ENCODE measurements at regions not wholly inside any gene's neighbourhood (a gene's known extent, or its start where the extent isn't known, plus 50 kb on each side); places are given as distances from the start of the nearest gene placed in this dataset.
"Not testable (repeated sequence)": the region's sequence is repeated elsewhere in the genome, so short reads cannot be mapped to it uniquely, and the experiment has no call there.

GRCh38 chr2:87352178-87352934 lies 330.7 kb upstream of the PLGLB1 start:
- DNase-seq (ENCODE audit: low read depth): not testable (repeated sequence)

DNA sequence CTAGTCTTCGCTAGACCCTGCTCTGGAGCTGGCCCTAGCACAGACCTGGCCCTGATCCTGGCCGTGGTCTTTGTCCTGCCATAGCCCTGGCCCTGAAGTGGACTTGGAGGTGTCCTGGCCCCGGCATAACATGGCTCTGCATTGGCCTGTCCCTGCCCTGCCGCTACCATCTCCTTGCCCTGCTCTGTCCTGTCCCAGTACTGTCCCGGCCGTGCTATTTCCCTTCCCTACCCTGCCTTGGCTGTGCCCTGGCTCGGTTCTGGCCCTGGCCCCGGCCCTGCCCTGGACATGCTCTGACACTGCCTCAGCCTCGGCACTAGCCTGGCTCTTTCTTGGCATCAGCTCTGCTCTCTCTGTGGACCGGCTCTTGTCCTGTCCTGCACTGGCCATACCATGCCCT lies 331.8 kb upstream of the PLGLB1 start:
- not testable (repeated sequence) for DNase-seq (ENCODE audit: low read depth)

- not testable (repeated sequence) for DNase-seq (ENCODE audit: low read depth)
Measured at GRCh38 chr2:87354102-87354501, 332.5 kb upstream of the PLGLB1 start.

GRCh38 chr2:87360250-87360649 lies 338.6 kb upstream of the PLGLB1 start:
- not testable (repeated sequence) for DNase-seq (ENCODE audit: low read depth)

GRCh38 chr2:87360927-87361326 lies 339.3 kb upstream of the PLGLB1 start:
- not testable (repeated sequence) for DNase-seq (ENCODE audit: low read depth)

GRCh38 chr2:87361805-87362204 lies 340.2 kb upstream of the PLGLB1 start:
- not testable (repeated sequence) for DNase-seq (ENCODE audit: low read depth)

GRCh38 chr2:87364379-87364778 lies 342.7 kb upstream of the PLGLB1 start:
- not testable (repeated sequence) for DNase-seq (ENCODE audit: low read depth)

DNA sequence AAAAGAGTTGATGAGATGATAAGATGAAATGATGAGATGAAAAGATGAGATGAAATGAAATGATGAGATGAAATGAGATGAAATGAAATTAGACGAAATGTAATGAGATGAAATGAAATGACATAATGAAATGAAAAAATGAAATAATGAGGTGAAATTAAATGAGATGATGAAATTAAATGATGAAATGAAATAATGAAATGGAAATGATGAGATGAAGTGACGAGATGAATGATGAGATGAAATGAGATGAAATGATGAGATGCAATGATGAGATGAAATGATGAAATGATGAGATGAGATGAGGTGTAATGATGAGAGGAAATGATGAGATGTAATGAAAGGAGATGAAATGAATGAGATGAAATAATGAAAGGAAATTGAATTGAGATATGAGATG lies 343.4 kb upstream of the PLGLB1 start:
- DNase-seq (ENCODE audit: low read depth): not testable (repeated sequence)

- DNase-seq (ENCODE audit: low read depth): not testable (repeated sequence)
Measured at GRCh38 chr2:87386063-87386560, 361.8 kb upstream of the PLGLB2 start.

GRCh38 chr2:87395784-87396183 lies 352.1 kb upstream of the PLGLB2 start:
- not testable (repeated sequence) for DNase-seq (ENCODE audit: low read depth)

DNA sequence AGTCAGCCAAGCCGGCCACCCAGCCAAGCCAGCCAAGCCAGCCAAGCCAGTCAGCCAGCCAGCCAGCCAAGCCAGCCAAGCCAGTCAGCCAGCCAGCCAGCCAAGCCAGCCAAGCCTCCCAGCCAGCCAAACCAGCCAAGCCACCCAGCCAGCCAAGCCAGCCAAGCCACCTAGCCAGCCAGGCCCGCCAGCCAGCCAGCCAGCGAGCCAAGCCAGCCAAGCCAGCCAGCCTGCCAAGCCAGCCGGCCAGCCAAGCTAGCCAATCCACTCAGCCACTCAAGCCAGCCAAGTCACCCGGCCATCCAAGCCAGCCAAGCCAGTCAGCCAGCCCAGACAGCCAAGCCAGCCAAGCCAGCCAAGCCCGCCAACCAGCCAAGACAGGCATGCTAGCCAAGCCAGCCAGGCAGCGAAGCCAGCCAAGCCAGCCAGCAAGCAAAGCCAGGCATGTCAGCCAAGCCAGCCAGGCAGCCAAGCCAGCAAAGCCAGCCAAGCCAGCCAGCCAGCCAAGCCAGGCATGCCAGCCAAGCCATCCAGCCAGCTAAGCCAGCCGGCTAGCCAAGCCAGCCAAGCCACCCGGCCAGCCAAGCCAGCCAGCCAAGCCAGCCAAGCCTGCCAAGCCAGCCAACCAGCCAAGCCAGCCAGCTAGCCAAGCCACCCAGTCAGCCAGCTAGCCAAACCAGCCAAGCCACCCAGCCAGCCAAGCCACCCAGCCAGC lies 351.2 kb upstream of the PLGLB2 start:
- not testable (repeated sequence) for DNase-seq (ENCODE audit: low read depth)

DNA sequence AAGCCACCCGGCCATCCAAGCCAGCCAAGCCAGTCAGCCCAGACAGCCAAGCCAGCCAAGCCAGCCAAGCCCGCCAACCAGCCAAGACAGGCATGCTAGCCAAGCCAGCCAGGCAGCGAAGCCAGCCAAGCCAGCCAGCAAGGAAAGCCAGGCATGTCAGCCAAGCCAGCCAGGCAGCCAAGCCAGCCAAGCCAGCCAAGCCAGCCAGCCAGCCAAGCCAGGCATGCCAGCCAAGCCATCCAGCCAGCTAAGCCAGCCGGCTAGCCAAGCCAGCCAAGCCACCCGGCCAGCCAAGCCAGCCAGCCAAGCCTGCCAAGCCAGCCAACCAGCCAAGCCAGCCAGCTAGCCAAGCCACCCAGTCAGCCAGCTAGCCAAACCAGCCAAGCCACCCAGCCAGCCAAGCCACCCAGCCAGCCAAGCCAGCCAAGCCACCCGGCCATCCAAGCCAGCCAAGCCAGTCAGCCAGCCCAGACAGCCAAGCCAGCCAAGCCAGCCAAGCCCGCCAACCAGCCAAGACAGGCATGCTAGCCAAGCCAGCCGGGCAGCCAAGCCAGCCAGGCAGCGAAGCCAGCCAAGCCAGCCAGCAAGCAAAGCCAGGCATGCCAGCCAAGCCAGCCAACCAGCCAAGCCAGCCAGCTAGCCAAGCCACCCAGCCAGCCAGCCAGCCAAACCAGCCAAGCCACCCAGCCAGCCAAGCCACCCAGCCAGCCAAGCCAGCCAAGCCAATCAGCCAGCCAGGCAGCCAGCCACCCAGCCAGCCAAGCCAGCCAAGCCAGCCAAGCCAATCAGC lies 350.4 kb upstream of the PLGLB2 start:
- DNase-seq (ENCODE audit: low read depth): not testable (repeated sequence)

- not testable (repeated sequence) for DNase-seq (ENCODE audit: low read depth)
Measured at GRCh38 chr2:87398567-87399305, 349.2 kb upstream of the PLGLB2 start.

DNA sequence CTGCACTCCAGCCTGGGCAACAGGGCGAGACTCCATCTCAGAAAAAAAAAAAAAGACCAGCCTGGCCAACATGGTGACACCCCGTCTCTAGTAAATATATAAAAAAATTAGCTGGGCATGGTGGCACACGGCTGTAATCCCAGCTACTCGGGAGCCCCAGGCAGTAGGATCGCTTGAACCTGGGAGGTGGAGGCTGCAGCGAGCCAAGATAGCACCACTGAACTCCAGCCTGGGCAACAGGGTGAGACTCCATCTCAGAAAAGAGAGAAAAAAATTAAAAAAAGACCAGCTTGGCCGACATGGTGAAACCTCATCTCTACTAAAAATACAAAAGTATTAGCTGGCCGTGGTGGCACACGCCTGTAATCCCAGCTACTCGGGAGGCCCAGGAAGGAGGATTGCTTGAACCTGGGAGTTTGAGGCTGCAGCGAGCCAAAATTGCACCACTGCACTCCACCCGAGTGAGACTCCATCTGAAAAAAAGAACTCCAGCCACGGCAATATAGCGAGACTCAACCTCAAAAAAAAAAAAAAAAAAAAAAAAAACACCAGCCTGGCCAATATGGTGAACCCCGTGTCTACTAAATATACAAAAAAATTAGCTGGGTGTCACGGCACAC lies 346.1 kb upstream of the PLGLB2 start:
- no peak for DNase-seq (ENCODE audit: low read depth)

- DNase-seq (ENCODE audit: low read depth): no peak
Measured at GRCh38 chr2:87403893-87404175, 344.1 kb upstream of the PLGLB2 start.

DNA sequence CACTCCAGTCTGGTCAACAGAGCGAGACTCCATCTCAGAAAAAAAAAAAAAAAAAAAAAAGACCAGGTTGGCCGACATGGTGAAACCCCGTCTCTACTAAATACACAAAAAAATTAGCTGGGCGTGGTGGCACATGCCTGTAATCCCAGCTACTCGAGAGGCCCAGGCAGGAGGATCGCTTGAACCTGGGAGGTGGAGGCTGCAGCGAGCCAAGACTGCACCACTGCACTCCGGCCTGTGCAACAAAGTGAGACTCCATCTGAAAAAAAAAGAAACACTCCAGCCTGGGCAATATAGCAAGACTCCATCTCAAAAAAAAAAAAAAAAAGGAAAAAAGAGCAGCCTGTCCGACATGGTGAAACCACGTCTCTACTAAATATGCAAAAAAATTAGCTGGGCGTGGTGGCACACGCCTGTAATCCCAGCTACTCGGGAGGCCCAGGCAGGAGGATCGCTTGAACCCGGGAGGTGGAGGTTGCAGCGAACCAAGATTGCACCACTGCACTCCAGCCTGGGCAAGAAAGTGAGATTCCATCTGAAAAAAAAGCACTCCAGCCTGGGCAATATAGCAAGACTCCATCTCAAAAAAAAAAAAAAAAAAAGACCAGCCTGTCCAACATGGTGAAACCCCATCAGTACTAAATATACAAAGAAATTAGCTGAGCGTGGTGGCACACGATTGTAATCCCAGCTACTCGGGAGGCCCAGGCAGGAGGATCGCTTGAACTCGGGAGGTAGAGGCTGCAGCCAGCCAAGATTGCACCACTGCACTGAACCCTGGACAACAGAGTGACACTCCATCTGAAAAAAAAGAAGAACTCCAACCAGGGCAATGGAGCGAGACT lies 343.3 kb upstream of the PLGLB2 start:
- DNase-seq (ENCODE audit: low read depth): not testable (repeated sequence)

DNA sequence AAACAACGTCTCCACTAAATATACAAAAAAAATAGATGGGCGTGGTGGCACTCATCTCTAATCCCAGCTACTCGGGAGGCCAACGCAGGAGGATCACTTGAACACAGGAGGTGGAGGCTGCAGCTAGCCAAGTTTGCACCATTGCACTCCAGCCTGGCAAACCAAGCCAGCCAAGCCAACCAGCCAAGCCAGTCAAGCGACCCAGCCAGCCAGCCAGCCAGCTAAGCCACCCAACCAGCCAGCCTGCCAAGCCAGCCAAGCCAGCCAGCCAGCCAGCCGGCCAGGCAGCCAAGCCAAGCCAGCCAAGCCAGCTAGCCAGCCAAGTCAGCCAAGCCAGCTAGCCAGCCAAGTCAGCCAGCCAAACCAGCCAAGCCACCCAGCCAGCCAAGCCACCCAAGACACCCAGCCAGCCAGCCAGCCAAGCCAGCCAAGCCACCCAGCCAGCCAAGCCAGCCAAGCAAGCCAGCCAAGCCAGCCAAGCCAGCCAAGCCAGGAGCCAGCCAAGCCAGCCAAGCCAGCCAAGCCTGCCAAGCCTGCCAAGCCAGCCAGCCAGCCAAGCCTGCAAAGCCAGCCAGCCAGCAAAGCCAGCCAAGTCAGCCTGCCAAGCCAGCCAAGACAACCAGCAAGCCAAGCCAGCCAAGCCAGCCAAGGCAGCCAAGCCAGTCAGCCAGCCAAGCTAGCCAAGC lies 342.2 kb upstream of the PLGLB2 start:
- not testable (repeated sequence) for DNase-seq (ENCODE audit: low read depth)

GRCh38 chr2:87406406-87407175 lies 341.3 kb upstream of the PLGLB2 start:
- not testable (repeated sequence) for DNase-seq (ENCODE audit: low read depth)

DNA sequence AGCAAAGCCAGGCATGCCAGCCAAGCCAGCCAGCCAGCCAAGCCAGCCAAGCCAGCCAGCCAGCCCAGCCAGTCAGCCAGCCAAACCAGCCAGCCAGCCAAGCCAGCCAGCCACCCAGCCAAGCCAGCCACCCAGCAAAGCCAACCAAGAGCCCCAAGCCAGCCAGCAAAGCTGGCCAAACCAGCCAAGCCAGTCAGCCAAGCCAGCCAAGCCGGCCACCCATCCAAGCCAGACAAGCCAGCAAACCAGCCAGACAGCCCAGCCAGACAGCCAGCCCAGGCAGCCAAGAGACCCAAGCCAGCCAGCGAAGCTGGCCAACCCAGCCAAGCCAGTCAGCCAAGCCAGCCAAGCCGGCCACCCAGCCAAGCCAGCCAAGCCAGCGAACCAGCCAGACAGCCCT lies 338.3 kb upstream of the PLGLB2 start:
- not testable (repeated sequence) for DNase-seq (ENCODE audit: low read depth)

Measured in stimulated activated CD4-positive, alpha-beta T cell treated with anti-CD3 and anti-CD28 coated beads, Interleukin-2, amount 100 ng/mL, for 4 hours (primary cell).